ENCODE measurements at regions not wholly inside any gene's neighbourhood (a gene's known extent, or its start where the extent isn't known, plus 50 kb on each side); places are given as distances from the start of the nearest gene placed in this dataset.

GRCh38 chr6:54695815-54696214, 150.8 kb upstream of the FAM83B start:
- Histone ChIP-seq H3K4me1 (ENCODE audit: insufficient read depth, low read length) (no peaks in the 10 kb centered on the region), H3K9me3 (ENCODE audit: low read length) (no peaks in the 10 kb centered on the region), H3K36me3 (ENCODE audit: insufficient read depth, low read length) (no peaks in the 10 kb centered on the region), H3K9ac (ENCODE audit: low read length) (no peak overlapping the region), H3K4me3 (ENCODE audit: low read depth in 1 of 2, low read length in 2 of 2) (no peak overlapping the region), H3K27ac (ENCODE audit: low read depth, low read length) (no peak overlapping the region), H3K27me3 (ENCODE audit: control insufficient read depth in 1 of 2, insufficient read depth in 2 of 2, low read length in 2 of 2) (no peaks in the 10 kb centered on the region)

- H3K36me3 ChIP-seq (ENCODE audit: insufficient read depth, low read length) = no peaks in the 10 kb centered on the region
Observed at GRCh38 chr6:54697424-54697823, 149.1 kb upstream of the FAM83B start.

GRCh38 chr6:54698974-54699373, 147.6 kb upstream of the FAM83B start:
- Histone ChIP-seq H3K36me3 (ENCODE audit: insufficient read depth, low read length) (no peaks in the 10 kb centered on the region), H3K9ac (ENCODE audit: low read length) (no peak overlapping the region), H3K4me1 (ENCODE audit: insufficient read depth, low read length) (no peaks in the 10 kb centered on the region), H3K4me3 (ENCODE audit: low read depth in 1 of 2, low read length in 2 of 2) (no peak overlapping the region), H3K27ac (ENCODE audit: low read depth, low read length) (no peak overlapping the region), H3K9me3 (ENCODE audit: low read length) (no peaks in the 10 kb centered on the region), H3K27me3 (ENCODE audit: control insufficient read depth in 1 of 2, insufficient read depth in 2 of 2, low read length in 2 of 2) (no peaks in the 10 kb centered on the region)

More at GRCh38 chr6:54697424-54697823, 149.1 kb upstream of the FAM83B start:
- no peaks in the 10 kb centered on the region for H3K27me3 ChIP-seq (ENCODE audit: control insufficient read depth in 1 of 2, insufficient read depth in 2 of 2, low read length in 2 of 2)
- no peaks in the 10 kb centered on the region for H3K4me1 ChIP-seq (ENCODE audit: insufficient read depth, low read length)
- H3K27ac ChIP-seq (ENCODE audit: low read depth, low read length) = no peak overlapping the region
- no peak overlapping the region for H3K9ac ChIP-seq (ENCODE audit: low read length)
- H3K9me3 ChIP-seq (ENCODE audit: low read length) = no peaks in the 10 kb centered on the region
- no peak overlapping the region for H3K4me3 ChIP-seq (ENCODE audit: low read depth in 1 of 2, low read length in 2 of 2)

GRCh38 chr6:54700158-54700557, 146.4 kb upstream of the FAM83B start:
- Histone ChIP-seq H3K27ac (ENCODE audit: low read depth, low read length) (no peak overlapping the region), H3K27me3 (ENCODE audit: control insufficient read depth in 1 of 2, insufficient read depth in 2 of 2, low read length in 2 of 2) (no peaks in the 10 kb centered on the region), H3K9me3 (ENCODE audit: low read length) (no peaks in the 10 kb centered on the region), H3K4me3 (ENCODE audit: low read depth in 1 of 2, low read length in 2 of 2) (no peak overlapping the region), H3K9ac (ENCODE audit: low read length) (no peak overlapping the region), H3K4me1 (ENCODE audit: insufficient read depth, low read length) (no peaks in the 10 kb centered on the region), H3K36me3 (ENCODE audit: insufficient read depth, low read length) (no peaks in the 10 kb centered on the region)

- Histone ChIP-seq H3K27me3 (ENCODE audit: control insufficient read depth in 1 of 2, insufficient read depth in 2 of 2, low read length in 2 of 2) (no peaks in the 10 kb centered on the region), H3K36me3 (ENCODE audit: insufficient read depth, low read length) (no peaks in the 10 kb centered on the region), H3K4me1 (ENCODE audit: insufficient read depth, low read length) (no peaks in the 10 kb centered on the region), H3K27ac (ENCODE audit: low read depth, low read length) (no peak overlapping the region), H3K9me3 (ENCODE audit: low read length) (no peaks in the 10 kb centered on the region), H3K4me3 (ENCODE audit: low read depth in 1 of 2, low read length in 2 of 2) (no peak overlapping the region), H3K9ac (ENCODE audit: low read length) (no peak overlapping the region)
Observed at GRCh38 chr6:54702772-54703171, 143.8 kb upstream of the FAM83B start.

GRCh38 chr6:54706391-54706790, 140.2 kb upstream of the FAM83B start:
- H3K9me3 ChIP-seq (ENCODE audit: low read length) = no peaks in the 10 kb centered on the region
- H3K4me3 ChIP-seq (ENCODE audit: low read depth in 1 of 2, low read length in 2 of 2) = no peak overlapping the region
- no peaks in the 10 kb centered on the region for H3K4me1 ChIP-seq (ENCODE audit: insufficient read depth, low read length)
- H3K9ac ChIP-seq (ENCODE audit: low read length) = no peak overlapping the region
- no peaks in the 10 kb centered on the region for H3K27me3 ChIP-seq (ENCODE audit: control insufficient read depth in 1 of 2, insufficient read depth in 2 of 2, low read length in 2 of 2)
- H3K27ac ChIP-seq (ENCODE audit: low read depth, low read length) = no peak overlapping the region
- no peaks in the 10 kb centered on the region for H3K36me3 ChIP-seq (ENCODE audit: insufficient read depth, low read length)

GRCh38 chr6:54706844-54707605, 139.5 kb upstream of the FAM83B start:
- Histone ChIP-seq H3K4me3 (ENCODE audit: low read depth in 1 of 2, low read length in 2 of 2) (no peak overlapping the region), H3K9me3 (ENCODE audit: low read length) (no peaks in the 10 kb centered on the region), H3K9ac (ENCODE audit: low read length) (no peak overlapping the region), H3K27ac (ENCODE audit: low read depth, low read length) (no peak overlapping the region), H3K27me3 (ENCODE audit: control insufficient read depth in 1 of 2, insufficient read depth in 2 of 2, low read length in 2 of 2) (no peaks in the 10 kb centered on the region), H3K4me1 (ENCODE audit: insufficient read depth, low read length) (no peaks in the 10 kb centered on the region), H3K36me3 (ENCODE audit: insufficient read depth, low read length) (no peaks in the 10 kb centered on the region)

- no peak overlapping the region for H3K4me3 ChIP-seq (ENCODE audit: low read depth in 1 of 2, low read length in 2 of 2)
- no peaks in the 10 kb centered on the region for H3K27me3 ChIP-seq (ENCODE audit: control insufficient read depth in 1 of 2, insufficient read depth in 2 of 2, low read length in 2 of 2)
- no peak overlapping the region for H3K9ac ChIP-seq (ENCODE audit: low read length)
- H3K27ac ChIP-seq (ENCODE audit: low read depth, low read length) = no peak overlapping the region
- no peaks in the 10 kb centered on the region for H3K36me3 ChIP-seq (ENCODE audit: insufficient read depth, low read length)
- H3K9me3 ChIP-seq (ENCODE audit: low read length) = no peaks in the 10 kb centered on the region
- H3K4me1 ChIP-seq (ENCODE audit: insufficient read depth, low read length) = peaks cover 5% of the 10 kb centered on the region
Observed at GRCh38 chr6:54710456-54710855, 136.1 kb upstream of the FAM83B start.

- H3K9ac ChIP-seq (ENCODE audit: low read length) = no peak overlapping the region
- no peaks in the 10 kb centered on the region for H3K27me3 ChIP-seq (ENCODE audit: control insufficient read depth in 1 of 2, insufficient read depth in 2 of 2, low read length in 2 of 2)
- no peak overlapping the region for H3K27ac ChIP-seq (ENCODE audit: low read depth, low read length)
- no peaks in the 10 kb centered on the region for H3K36me3 ChIP-seq (ENCODE audit: insufficient read depth, low read length)
- peaks cover 5% of the 10 kb centered on the region for H3K4me1 ChIP-seq (ENCODE audit: insufficient read depth, low read length)
- no peak overlapping the region for H3K4me3 ChIP-seq (ENCODE audit: low read depth in 1 of 2, low read length in 2 of 2)
- H3K9me3 ChIP-seq (ENCODE audit: low read length) = no peaks in the 10 kb centered on the region
Observed at GRCh38 chr6:54716010-54716409, 130.6 kb upstream of the FAM83B start.

- no peak overlapping the region for H3K9ac ChIP-seq (ENCODE audit: low read length)
- H3K27me3 ChIP-seq (ENCODE audit: control insufficient read depth in 1 of 2, insufficient read depth in 2 of 2, low read length in 2 of 2) = no peaks in the 10 kb centered on the region
- no peaks in the 10 kb centered on the region for H3K9me3 ChIP-seq (ENCODE audit: low read length)
- H3K4me3 ChIP-seq (ENCODE audit: low read depth in 1 of 2, low read length in 2 of 2) = no peak overlapping the region
- H3K36me3 ChIP-seq (ENCODE audit: insufficient read depth, low read length) = no peaks in the 10 kb centered on the region
- H3K27ac ChIP-seq (ENCODE audit: low read depth, low read length) = no peak overlapping the region
- H3K4me1 ChIP-seq (ENCODE audit: insufficient read depth, low read length) = peaks cover 5% of the 10 kb centered on the region
Observed at GRCh38 chr6:54716877-54717276, 129.7 kb upstream of the FAM83B start.

- no peaks in the 10 kb centered on the region for H3K36me3 ChIP-seq (ENCODE audit: insufficient read depth, low read length)
- H3K27me3 ChIP-seq (ENCODE audit: control insufficient read depth in 1 of 2, insufficient read depth in 2 of 2, low read length in 2 of 2) = no peaks in the 10 kb centered on the region
- no peak overlapping the region for H3K4me3 ChIP-seq (ENCODE audit: low read depth in 1 of 2, low read length in 2 of 2)
- no peaks in the 10 kb centered on the region for H3K4me1 ChIP-seq (ENCODE audit: insufficient read depth, low read length)
- no peaks in the 10 kb centered on the region for H3K9me3 ChIP-seq (ENCODE audit: low read length)
- no peak overlapping the region for H3K27ac ChIP-seq (ENCODE audit: low read depth, low read length)
- H3K9ac ChIP-seq (ENCODE audit: low read length) = no peak overlapping the region
Observed at GRCh38 chr6:54717849-54718455, 128.6 kb upstream of the FAM83B start.

GRCh38 chr6:54718541-54719023, 128.0 kb upstream of the FAM83B start:
- no peaks in the 10 kb centered on the region for H3K27me3 ChIP-seq (ENCODE audit: control insufficient read depth in 1 of 2, insufficient read depth in 2 of 2, low read length in 2 of 2)
- H3K9ac ChIP-seq (ENCODE audit: low read length) = no peak overlapping the region
- no peaks in the 10 kb centered on the region for H3K9me3 ChIP-seq (ENCODE audit: low read length)
- no peaks in the 10 kb centered on the region for H3K4me1 ChIP-seq (ENCODE audit: insufficient read depth, low read length)
- H3K27ac ChIP-seq (ENCODE audit: low read depth, low read length) = no peak overlapping the region
- no peak overlapping the region for H3K4me3 ChIP-seq (ENCODE audit: low read depth in 1 of 2, low read length in 2 of 2)
- no peaks in the 10 kb centered on the region for H3K36me3 ChIP-seq (ENCODE audit: insufficient read depth, low read length)

Data from muscle layer of colon (tissue), 2 donors.